ENCODE measurements at regions not wholly inside any gene's neighbourhood (a gene's known extent, or its start where the extent isn't known, plus 50 kb on each side); places are given as distances from the start of the nearest gene placed in this dataset.
"Not testable (repeated sequence)": the region's sequence is repeated elsewhere in the genome, so short reads cannot be mapped to it uniquely, and the experiment has no call there.

GRCh38 chr10:85043207-85043606, 714.8 kb downstream of the CCSER2 start:
- DNase-seq: no peak
- ATAC-seq: no peak
- intact Hi-C loops (cut with DNase I): no loop called here

GRCh38 chr10:85045046-85045445, 716.7 kb downstream of the CCSER2 start:
- DNase-seq (no peak), ATAC-seq (no peak)
- intact Hi-C loops (cut with DNase I): no loop called here

GRCh38 chr10:85047170-85047834, 718.9 kb downstream of the CCSER2 start:
- intact Hi-C loops (cut with DNase I): no loop called here
- ATAC-seq (no peak), DNase-seq (no peak)

DNA sequence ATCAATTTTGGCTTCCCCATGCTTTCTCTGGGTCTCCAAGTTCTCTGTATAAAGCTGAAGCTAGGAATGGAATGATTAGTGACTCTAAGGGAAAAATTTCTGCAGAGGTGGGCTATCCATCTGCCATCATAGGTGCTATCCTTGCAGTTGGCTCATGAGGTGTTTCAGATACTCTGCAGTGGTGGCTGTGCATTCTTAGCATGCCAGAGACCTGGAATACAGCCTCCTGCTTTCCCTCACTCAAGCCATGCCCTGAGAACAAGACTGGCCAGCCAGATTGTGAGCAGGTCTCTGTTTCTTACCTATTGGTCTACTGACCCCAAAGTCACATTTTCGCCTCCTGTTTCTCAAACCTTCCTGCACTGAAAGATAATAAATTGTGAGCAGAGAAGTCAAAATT, 719.6 kb downstream of the CCSER2 start:
- intact Hi-C loops (cut with DNase I): no loop called here
- DNase-seq (no peak), ATAC-seq (no peak)

GRCh38 chr10:85048644-85049043, 720.3 kb downstream of the CCSER2 start:
- no peak for DNase-seq
- ATAC-seq: no peak
- intact Hi-C loops (cut with DNase I): no loop called here

DNA sequence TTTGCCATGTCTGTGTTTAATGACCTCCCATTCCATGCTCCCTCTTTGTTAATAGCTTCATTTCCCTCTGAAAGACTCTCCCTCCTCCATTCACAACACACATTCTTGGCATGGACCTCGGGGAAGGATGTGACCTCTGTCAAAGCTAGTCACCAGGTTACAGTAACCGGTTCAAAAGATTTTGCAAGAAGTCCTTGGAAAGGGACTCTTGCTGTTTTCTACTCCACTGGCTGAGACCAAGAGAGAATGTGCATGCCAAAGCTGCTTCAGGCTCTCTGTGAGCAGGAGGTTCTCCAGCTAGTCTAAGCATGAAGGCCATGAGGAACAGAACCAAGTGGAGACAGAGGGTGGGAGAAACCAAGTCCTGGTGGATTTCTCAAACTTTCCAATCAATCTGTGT, 732.6 kb downstream of the CCSER2 start:
- peak; percentile 18 for DNase-seq
- intact Hi-C loops (cut with DNase I): no loop called here
- ATAC-seq: peak in 1 of 2 donors; percentile 63

DNA sequence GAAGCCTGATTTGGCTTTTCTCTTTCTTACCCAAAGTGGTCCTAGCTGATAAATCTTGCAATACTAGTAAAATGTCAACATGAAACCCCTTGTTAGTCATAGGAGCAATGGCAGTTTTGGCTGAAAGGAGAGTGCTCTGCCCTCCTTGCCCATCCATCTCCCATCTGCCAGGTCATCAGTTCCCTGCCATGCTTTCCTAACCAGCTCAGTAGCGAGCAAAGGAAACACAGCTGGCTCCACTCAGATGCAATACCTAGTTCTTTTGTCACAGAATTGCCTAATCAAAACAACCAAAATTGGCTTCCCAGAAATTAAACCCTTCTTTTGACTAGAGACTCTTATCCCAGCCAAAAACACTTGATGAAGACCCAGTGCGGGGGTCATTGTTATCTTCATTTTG, 733.0 kb downstream of the CCSER2 start:
- ATAC-seq (no peak), DNase-seq (no peak)
- intact Hi-C loops (cut with DNase I): no loop called here

DNA sequence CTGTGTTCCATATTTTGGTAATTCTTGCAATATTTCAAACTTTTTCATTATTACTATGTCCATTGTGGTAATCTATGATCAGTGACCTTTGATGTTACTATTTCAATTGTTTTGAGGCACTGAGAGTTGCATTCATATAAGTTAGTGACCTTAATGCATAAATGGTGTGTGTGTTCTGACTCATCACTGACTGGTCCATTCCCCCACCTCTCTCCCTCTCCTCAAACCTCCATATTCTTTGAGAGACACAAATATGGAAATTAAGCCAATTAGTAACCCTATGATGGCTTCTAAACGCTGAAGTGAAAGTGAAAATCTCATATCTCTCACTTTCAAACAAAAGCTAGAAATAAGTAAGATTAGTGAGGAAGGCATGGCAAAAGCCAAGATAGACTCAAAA, 739.6 kb downstream of the CCSER2 start:
- intact Hi-C loops (cut with DNase I): no loop called here
- ATAC-seq (no peak), DNase-seq (no peak)

DNA sequence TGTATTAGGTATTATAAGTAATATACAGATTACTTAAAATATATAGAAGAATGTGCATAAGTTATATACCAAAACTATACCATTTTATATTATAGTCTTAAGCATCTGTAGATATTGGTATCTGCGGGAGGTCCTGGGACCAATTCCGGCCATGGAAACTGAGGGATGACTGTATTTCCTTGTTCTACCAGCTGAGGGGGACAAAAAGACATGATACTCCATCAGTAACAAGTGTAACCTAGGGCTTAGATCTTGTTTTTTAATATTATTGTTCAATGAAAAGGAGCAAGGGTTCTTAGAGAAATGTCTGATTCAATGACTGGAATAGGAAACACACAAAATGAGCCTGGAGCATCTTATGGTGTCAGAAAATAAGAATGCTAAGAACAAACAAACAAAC, 752.5 kb downstream of the CCSER2 start:
- intact Hi-C loops (cut with DNase I): no loop called here
- DNase-seq: no peak
- no peak for ATAC-seq

DNA sequence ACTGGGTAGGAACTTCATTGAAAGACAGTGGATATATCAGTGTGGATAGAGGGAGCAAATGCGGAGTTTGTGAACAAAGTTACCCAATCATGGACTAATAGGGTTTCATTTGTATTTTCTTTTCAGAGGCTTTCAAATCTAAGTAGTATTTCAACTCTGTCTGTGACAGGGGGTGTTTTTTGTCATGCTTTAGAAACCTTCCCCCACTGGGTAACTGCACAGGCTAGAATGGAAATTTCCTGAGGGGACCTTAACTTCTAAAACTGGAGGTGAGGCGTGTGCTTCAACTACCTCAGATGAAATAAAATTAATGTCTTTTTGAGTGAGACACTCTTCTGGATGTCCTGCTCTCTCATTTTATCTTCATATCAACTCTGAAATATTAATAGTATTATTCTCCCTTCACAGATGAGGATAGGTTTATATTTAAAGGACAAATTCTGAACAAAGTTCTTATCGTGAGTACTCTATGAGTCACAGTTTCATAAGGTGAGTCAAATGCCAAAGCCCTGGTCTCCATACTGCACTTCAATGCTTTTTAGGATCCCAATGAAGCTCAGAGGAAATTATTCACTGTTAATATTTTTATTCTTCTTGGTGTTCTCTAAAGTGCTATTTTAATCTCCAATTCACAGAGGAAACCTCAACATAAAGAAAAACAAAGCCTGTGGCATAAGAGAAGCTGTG, 770.6 kb downstream of the CCSER2 start:
- intact Hi-C loops (cut with DNase I): no loop called here
- DNase-seq (no peak), ATAC-seq (peak in 1 of 2 donors; percentile 30)

DNA sequence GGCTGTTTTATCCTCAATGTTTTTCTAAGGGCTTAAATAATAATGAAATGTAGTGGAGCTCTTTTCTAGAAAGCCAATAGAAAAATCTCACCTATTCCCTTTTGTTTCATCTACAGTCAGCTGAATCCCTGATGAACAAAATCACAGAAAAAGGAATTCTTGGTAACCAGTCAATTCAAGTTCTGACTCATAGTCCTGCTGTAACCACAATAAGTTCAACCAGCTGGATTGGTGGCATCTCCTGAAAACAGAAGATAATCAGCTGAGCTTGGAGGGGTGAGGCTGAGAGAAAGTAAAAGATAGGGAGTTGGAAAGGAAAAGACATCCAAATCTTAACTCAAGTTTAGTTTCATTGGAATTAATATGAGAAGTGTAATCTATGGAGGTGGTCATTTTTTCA, 772.1 kb downstream of the CCSER2 start:
- ATAC-seq (peak in 1 of 2 donors; percentile 57), DNase-seq (no peak)
- intact Hi-C loops (cut with DNase I): no loop called here

- ATAC-seq: no peak
- no peak for DNase-seq
- intact Hi-C loops (cut with DNase I): no loop called here
These were observed 777.3 kb downstream of the CCSER2 start for GRCh38 chr10:85105614-85106255.

GRCh38 chr10:85111271-85111670, 782.9 kb downstream of the CCSER2 start:
- no peak for DNase-seq
- no peak for ATAC-seq
- intact Hi-C loops (cut with DNase I): no loop called here

DNA sequence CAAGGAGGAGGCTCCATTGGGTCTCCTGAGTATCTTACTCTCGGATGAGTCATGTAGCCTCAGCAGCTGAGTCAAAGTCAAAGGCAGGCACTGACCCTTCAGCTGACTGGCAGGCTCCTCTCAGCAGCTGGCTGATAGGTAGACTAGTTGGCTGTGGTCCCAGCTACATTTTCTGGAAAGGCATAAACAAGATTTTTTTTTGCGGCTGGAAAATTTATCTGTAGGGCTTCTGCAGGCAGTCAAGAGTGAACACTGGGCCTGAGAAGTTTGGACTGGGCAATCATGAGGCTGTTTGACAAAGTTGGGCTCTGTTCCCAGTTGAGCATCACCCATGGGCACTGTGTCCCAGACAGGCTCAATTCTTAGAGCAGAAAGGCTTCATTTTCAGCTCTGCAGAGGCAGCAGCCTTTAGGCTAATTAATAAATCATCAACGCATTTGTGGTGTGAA, 796.2 kb downstream of the CCSER2 start:
- intact Hi-C loops (cut with DNase I): no loop called here
- ATAC-seq (peak; percentile 80 to 100), DNase-seq (peak; percentile 20)

DNA sequence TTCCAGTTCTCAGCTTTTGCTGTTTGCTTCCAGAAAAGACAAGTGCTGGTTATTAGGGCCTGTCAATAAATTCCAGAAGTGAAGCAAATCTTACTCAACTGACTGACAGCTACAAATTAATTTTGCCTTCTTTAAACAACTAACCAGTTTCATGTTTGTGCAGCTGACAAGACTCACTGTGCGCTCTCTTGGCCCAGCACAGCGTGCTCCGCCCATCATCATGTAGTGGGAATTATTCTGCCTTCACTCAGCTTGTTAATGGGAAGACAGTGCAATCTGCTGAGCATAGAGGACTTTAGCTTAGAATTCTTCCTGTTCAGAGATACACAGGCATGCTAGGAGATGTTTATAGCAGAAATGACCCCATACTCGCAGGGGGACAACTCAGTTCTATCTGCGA, 808.9 kb downstream of the CCSER2 start:
- intact Hi-C loops (cut with DNase I): no loop called here
- ATAC-seq (no peak), DNase-seq (no peak)

GRCh38 chr10:85138046-85138445, 809.7 kb downstream of the CCSER2 start:
- no peak for ATAC-seq
- DNase-seq: no peak
- intact Hi-C loops (cut with DNase I): no loop called here

DNA sequence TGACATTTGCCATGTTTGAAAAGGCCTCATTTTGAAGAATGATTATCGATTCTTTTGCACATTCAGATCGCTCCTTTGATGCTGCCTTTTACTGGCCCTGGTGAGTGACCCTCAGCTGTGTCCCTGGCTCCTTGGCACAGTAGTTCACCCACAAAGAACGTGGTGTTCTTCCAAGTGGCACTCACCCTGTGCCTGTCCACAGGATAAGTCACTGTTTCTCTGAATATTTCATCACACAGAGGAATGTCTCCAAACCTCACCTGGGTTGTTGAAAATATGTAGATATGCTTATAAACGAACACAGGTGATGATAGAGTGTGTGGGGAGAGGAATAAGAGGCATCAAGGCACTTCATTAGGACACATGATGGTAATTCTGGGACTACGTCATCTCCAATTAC, 810.7 kb downstream of the CCSER2 start:
- intact Hi-C loops (cut with DNase I): no loop called here
- DNase-seq (no peak), ATAC-seq (no peak)

- intact Hi-C loops (cut with DNase I); DNase-seq; ATAC-seq: not testable (repeated sequence)
These were observed 813.1 kb downstream of the CCSER2 start for GRCh38 chr10:85141520-85141919.

DNA sequence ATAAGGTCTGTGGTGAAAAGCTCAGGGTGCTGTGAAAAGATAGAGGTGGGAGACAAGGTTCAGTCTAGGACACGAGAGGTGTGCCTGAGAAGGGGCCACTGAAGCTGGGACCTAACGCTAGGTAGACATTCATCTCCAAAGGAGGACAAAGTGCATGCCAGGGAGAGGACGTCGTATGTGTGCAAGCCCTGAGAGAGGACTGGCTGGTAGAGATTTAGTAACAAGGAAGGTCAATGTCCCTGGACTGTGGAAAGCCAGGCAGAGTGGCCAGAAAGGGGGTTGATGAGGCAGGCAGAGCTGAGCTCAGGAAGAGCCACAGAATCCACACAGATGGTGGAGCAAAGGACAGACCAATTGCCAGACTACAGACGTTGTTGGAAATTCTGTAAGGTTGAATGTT, 817.6 kb downstream of the CCSER2 start:
- DNase-seq (no peak), ATAC-seq (no peak)
- intact Hi-C loops (cut with DNase I): no loop called here

- DNase-seq: no peak
- intact Hi-C loops (cut with DNase I): no loop called here
- no peak for ATAC-seq
These were observed 819.2 kb downstream of the CCSER2 start for GRCh38 chr10:85147346-85148250.

All from left cardiac atrium (tissue), 4 donors.